ENCODE measurements at regions not wholly inside any gene's neighbourhood (a gene's known extent, or its start where the extent isn't known, plus 50 kb on each side); places are given as distances from the start of the nearest gene placed in this dataset.

- Histone ChIP-seq H3K9me3 (no peaks in the 10 kb centered on the region), H3K4me1 (no peaks in the 10 kb centered on the region), H3K27me3 (no peaks in the 10 kb centered on the region), H3K27ac (no peak overlapping the region), H3K36me3 (no peaks in the 10 kb centered on the region), H3K4me3 (no peak overlapping the region)
- no peak for DNase-seq (ENCODE audit: low spot score in 2 of 2)
- WGBS = 53% methylated on average over 3 of the region's 3 CpGs
- TF ChIP-seq EP300 (IDR thresholded peaks at IDR 0.05) (no peak), CTCF (IDR thresholded peaks at IDR 0.05) (no peak), POLR2AphosphoS5 (IDR thresholded peaks at IDR 0.05) (no peak), POLR2A (IDR thresholded peaks at IDR 0.05) (no peak)
These were observed 167.9 kb upstream of the KIAA1217 start for GRCh38 chr10:24041034-24041433.

GRCh38 chr10:24041834-24042233, 167.1 kb upstream of the KIAA1217 start:
- H3K27me3 ChIP-seq = no peaks in the 10 kb centered on the region
- no peaks in the 10 kb centered on the region for H3K4me1 ChIP-seq
- WGBS = 67% methylated on average over 8 of the region's 8 CpGs
- H3K36me3 ChIP-seq = no peaks in the 10 kb centered on the region
- DNase-seq (ENCODE audit: low spot score in 2 of 2) = no peak
- no peak for TF ChIP-seq POLR2A (IDR thresholded peaks at IDR 0.05)
- TF ChIP-seq CTCF (IDR thresholded peaks at IDR 0.05) = no peak
- no peak for TF ChIP-seq POLR2AphosphoS5 (IDR thresholded peaks at IDR 0.05)
- no peak for TF ChIP-seq EP300 (IDR thresholded peaks at IDR 0.05)
- no peak overlapping the region for H3K4me3 ChIP-seq
- H3K27ac ChIP-seq = no peak overlapping the region
- H3K9me3 ChIP-seq = no peaks in the 10 kb centered on the region

GRCh38 chr10:24042884-24043283, 166.1 kb upstream of the KIAA1217 start:
- no peak overlapping the region for H3K27ac ChIP-seq
- no peak overlapping the region for H3K4me3 ChIP-seq
- no peaks in the 10 kb centered on the region for H3K4me1 ChIP-seq
- H3K36me3 ChIP-seq = no peaks in the 10 kb centered on the region
- TF ChIP-seq POLR2AphosphoS5 (IDR thresholded peaks at IDR 0.05) = no peak
- no peak for TF ChIP-seq EP300 (IDR thresholded peaks at IDR 0.05)
- TF ChIP-seq CTCF (IDR thresholded peaks at IDR 0.05) = no peak
- no peak for TF ChIP-seq POLR2A (IDR thresholded peaks at IDR 0.05)
- no peak for DNase-seq (ENCODE audit: low spot score in 2 of 2)
- 73% methylated on average over 3 of the region's 3 CpGs for WGBS
- H3K9me3 ChIP-seq = no peaks in the 10 kb centered on the region
- H3K27me3 ChIP-seq = no peaks in the 10 kb centered on the region

DNA sequence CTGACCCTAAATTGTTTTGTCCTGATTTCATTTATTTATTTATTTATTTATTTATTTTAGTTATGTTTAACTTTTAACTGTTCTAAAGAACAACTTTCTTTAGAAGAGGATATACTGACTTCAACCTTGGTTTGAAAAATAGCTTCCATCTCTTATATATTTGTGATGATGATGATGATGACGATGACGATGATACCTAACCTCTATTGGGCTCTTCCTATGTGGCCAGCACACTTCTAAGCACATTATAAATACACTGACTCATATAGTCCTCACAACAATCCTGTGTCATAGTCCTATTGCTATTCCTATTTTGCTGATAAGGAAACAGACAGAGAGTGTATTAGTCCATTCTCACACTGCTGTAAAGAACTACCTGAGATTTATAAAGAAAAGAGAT, 162.9 kb upstream of the KIAA1217 start:
- DNase-seq (ENCODE audit: low spot score in 2 of 2) = no peak

DNA sequence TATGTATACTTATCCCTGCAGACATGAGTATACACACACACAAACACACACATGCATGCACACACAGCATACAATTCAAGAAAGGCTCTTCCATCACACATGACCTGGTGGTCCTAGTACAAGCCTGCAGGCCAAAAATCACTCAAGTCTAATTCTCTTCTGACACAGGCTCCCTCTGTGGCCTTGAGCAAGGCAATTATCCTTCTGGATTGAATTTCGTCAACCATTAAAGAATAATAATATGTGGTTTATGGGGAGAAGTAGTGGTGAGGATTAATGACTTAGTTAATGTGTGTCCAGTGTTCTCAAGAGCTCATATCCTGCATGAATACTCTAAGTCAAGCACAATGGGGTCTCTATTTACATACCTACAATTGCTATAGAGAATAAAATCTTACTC, 161.8 kb upstream of the KIAA1217 start:
- TF ChIP-seq EP300 (IDR thresholded peaks at IDR 0.05) (no peak), POLR2A (IDR thresholded peaks at IDR 0.05) (no peak), CTCF (IDR thresholded peaks at IDR 0.05) (no peak), POLR2AphosphoS5 (IDR thresholded peaks at IDR 0.05) (no peak)
- WGBS = 79% methylated on average over 1 of the region's 1 CpG
- no peaks in the 10 kb centered on the region for H3K4me1 ChIP-seq
- DNase-seq (ENCODE audit: low spot score in 2 of 2) = no peak
- no peak overlapping the region for H3K27ac ChIP-seq
- H3K9me3 ChIP-seq = peaks cover 7% of the 10 kb centered on the region
- H3K27me3 ChIP-seq = no peaks in the 10 kb centered on the region
- H3K4me3 ChIP-seq = no peak overlapping the region
- no peaks in the 10 kb centered on the region for H3K36me3 ChIP-seq

More for the DNA sequence above, 162.9 kb upstream of the KIAA1217 start:
- H3K4me3 ChIP-seq = no peak overlapping the region
- peaks cover 7% of the 10 kb centered on the region for H3K9me3 ChIP-seq
- no peaks in the 10 kb centered on the region for H3K36me3 ChIP-seq
- H3K4me1 ChIP-seq = no peaks in the 10 kb centered on the region
- 93% methylated on average over 2 of the region's 2 CpGs for WGBS
- TF ChIP-seq POLR2AphosphoS5 (IDR thresholded peaks at IDR 0.05) (no peak), POLR2A (IDR thresholded peaks at IDR 0.05) (no peak), EP300 (IDR thresholded peaks at IDR 0.05) (no peak), CTCF (IDR thresholded peaks at IDR 0.05) (no peak)
- H3K27ac ChIP-seq = no peak overlapping the region
- H3K27me3 ChIP-seq = no peaks in the 10 kb centered on the region
